ENCODE measurements at regions not wholly inside any gene's neighbourhood (a gene's known extent, or its start where the extent isn't known, plus 50 kb on each side); places are given as distances from the start of the nearest gene placed in this dataset.
"Not testable (repeated sequence)": the region's sequence is repeated elsewhere in the genome, so short reads cannot be mapped to it uniquely, and the experiment has no call there.

GRCh38 chr12:75756111-75756510, 244.7 kb upstream of the KRR1 start:
- no peak for DNase-seq

DNA sequence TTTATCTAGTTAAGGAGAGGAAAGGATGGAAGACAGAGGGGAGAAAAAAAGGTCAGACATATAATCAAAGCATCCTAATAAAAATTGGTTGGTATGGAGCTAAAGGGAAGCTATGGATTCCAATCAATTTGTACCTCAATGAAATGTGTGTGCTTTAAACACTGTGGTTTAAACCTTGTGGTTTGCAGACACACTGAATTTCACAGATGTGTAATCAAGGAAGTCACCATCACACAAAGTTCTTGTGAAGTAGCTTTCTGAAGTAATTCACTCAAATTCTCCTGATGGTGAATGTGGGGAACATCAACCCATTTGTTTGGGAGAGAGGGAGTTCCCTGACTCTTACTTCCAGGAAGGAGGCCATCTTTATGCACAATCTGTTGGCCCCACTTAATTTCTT, 243.3 kb upstream of the KRR1 start:
- DNase-seq = no peak

DNA sequence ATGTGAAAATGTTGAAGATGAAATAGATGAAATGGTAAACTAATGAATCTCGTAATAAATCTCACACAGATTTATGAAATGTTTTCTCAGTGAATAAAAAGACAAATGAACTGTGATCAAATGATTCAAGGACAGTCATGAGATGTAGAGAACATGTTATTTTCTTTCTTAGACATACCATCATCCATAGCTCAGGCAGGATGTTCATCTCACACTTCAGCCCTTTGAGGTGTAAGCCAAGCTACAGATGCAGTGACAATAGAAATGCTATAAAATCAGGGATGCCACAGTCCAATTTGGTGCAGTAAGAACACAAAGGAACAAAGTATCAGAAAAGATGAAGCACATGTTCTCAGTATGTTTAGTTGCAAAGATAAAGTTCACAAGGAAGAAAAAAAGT, 242.7 kb upstream of the KRR1 start:
- DNase-seq = no peak

DNA sequence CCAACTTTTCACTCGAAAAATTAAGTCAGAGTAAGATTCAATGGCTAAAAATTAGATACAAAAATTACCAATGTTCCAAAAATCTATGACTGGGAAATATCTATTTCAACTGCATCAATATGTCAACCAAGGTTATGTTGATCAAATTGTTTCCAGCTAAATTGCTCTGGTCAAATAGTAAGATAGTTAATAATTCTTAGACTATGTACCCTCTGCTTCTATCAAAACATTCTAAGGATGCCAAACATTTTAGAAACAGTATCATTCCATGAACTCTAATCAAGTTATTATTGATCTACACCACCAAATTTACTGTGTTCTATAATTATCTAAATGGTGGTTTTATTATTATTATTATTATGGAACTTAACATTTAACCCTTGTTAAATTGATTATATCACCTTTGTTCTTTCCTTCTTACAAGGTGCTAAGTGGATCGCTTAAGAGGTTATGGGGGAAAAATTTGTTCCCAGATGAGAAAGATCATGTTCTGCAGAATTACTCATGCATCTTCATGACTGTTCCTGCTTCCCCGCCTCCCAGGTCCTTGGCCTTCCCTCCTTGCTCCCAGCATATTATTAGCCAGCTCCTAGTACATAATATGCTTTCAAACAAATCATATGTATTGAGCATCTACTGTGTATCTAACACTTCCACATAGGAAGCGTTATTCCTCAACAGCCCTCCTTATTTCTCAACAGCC, 240.5 kb upstream of the KRR1 start:
- DNase-seq = no peak

DNA sequence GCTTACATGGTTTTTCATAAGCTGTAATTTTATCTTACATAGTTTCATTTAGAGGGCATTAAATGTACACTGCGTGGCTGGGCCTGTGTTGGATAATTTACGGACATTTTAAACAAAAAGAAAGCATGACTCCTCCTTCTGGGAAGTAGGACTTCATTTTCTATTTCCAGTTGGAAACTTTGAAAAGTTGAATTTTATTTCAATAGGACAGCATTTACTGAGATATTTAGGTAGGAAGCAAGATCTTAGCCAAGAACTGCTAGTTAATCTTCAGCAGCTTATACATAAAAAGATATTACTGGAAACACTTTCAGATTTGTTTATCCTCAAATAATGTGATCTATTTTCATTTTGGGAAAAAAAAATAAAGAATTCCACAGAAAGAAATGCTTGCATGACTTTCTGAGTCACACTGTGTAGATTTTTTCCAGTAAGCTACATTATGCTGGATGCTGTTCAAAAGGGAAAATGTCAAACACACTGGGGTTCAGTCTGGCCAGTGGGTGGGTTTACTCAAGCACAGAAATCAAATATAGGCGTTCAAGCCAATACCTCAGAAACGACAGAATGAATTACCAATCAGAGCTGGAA, 239.4 kb upstream of the KRR1 start:
- no peak for DNase-seq

DNA sequence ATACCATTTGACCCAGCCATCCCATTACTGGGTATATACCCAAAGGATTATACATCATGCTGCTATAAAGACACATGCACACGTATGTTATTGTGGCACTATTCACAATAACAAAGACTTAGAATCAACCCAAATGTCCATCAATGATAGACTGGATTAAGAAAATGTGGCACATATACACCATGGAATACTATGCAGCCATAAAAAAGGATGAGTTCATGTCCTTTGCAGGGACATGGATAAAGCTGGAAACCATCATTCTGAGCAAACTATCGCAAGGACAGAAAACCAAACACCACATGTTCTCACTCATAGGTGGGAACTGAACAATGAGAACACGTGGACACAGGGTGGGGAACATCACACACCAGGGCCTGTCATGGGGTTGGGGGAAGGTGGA, 237.6 kb upstream of the KRR1 start:
- DNase-seq = not testable (repeated sequence)

DNA sequence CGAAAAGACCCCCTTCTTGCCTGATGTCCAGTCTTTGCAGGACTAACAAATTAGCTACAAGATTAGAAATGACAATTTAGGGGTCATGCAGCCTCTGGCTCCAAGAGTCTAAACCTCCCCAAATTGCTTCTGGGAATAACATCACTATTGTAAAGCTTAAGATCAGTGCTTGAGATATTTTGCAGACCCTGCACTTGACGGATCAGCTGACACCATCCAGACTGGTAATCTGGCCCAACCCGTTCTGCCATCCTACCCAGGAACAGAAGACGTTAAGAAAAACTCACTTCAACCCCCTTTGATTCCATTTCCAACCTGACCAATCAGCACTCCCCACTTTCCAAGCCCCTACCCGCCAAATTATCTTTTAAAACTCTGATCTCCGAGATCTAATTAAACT, 236.7 kb upstream of the KRR1 start:
- no peak for DNase-seq

DNA sequence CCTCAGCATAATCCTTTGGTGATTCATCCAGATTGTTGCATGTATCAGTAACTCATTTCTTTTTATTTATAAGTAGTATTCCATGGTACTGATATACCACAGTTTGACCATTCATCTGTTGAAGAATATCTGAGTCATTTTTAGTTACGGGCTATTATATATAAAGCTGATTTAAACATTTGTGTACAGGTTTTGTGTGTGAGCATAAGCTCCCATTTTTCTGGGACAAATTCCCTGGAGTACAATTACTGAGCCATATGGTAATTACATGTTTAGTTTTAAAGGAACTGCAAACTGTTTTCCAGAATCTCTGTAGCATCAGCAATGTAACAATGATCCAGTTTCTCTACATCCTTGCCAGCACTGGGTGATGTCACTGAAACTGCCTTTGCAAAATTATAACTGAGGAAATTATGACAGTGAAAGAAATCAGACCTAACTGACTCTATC, 236.2 kb upstream of the KRR1 start:
- DNase-seq = peak in 1 of 2 experiments; percentile 36

DNA sequence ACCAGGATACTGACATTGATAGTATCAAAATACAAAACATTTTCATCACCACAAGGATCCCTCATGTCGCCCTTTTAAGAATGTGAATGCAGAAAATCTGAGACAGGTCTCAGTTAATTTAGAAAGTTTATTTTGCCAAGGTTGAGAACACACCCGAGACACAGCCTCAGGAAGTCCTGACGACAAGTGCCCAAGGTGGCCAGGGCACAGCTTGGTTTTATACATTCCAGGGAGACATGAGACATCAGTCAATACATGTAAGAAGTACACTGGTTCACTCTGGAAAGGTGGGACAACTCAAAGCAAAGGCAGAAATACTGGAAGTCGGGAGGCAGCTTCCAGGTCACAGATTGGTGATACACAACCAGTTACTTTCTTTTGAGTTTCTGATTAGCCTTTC, 235.2 kb upstream of the KRR1 start:
- no peak for DNase-seq

- DNase-seq = no peak
Measured at GRCh38 chr12:75744607-75745256, 233.3 kb upstream of the KRR1 start.

GRCh38 chr12:75742961-75743360, 231.6 kb upstream of the KRR1 start:
- DNase-seq = no peak

- no peak for DNase-seq
Measured at GRCh38 chr12:75742048-75742447, 230.6 kb upstream of the KRR1 start.

GRCh38 chr12:75739912-75740311, 228.5 kb upstream of the KRR1 start:
- no peak for DNase-seq

DNA sequence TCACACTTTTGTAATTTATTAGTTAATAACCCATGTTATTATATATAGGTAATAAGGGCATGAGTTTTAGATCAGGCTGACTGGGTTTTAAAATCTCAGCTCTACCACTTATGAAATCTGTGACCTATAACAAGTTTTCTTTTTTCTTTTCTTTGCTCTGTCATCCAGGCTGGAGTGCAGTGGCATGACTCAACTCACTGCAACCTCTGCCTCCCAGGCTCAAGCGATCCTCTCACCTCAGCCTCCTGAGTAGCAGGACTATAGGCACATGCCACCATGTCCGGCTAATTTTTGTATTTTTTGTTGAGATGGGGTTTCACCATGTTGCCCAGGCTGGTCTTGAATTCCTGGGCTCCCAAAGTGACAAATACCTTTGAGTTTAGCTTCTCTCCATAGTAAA, 227.7 kb upstream of the KRR1 start:
- DNase-seq = not testable (repeated sequence)

GRCh38 chr12:75738486-75738885, 227.1 kb upstream of the KRR1 start:
- no peak for DNase-seq

DNA sequence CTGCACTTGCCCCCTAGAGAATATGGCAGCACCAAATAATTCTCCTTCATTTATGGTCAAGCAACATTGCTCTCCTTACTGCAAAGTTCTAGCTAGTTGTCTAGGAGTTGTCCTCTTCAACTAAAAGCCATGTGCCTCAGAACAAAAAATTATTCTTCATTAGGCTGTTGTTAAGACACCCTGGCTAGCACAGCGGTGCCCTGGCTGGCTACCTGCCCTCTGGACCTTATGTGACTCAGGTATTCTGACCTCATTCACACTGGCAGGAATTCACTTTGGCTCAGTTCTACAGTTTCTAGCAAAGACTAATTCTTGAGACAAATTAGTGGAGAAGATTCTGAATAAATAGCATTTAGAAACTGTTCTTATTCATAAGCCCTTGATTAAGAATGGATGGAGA, 224.4 kb upstream of the KRR1 start:
- no peak for DNase-seq

DNA sequence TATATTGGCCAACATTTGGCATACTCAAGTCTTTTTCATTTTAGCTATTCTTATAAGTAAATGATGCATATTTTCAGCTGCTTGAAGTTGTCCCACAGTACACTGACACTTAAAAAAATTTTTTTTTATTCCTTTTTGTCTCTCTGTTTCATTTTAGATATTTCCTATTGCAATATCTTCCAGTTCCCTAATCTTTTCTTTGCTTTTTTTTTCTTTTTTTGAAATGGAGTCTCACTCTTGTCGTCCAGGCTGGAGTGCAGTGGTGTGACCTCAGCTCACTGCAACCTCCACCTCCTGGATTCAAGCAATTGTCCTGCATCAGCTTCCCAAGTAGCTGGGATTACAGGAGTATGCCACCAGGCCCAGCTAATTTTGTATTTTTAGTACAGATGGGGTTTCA, 217.4 kb upstream of the KRR1 start:
- no peak for DNase-seq

- no peak for DNase-seq
Measured at GRCh38 chr12:75727577-75727976, 216.2 kb upstream of the KRR1 start.

- DNase-seq = peak; percentile 64 to 81
Measured at GRCh38 chr12:75725521-75726111, 214.2 kb upstream of the KRR1 start.

DNA sequence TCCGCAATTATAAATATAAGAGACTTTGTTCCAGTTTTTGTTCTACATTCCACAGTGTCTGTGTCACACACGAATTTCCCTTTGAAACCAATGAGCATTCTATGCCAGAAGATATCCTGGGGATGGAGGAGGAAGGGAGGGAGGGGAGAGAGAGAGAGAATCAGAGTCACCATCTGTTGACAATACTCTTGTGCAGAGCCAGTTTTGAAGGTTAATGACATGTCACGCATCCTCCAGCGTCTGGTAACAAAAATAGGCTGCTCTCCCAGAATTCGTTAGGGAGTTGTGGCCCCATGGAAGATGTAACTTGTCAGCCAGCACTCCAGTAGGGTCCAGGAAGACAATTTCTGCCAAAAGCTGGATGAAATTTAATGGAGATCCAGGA, 213.5 kb upstream of the KRR1 start:
- peak; percentile 84 to 94 for DNase-seq

DNA sequence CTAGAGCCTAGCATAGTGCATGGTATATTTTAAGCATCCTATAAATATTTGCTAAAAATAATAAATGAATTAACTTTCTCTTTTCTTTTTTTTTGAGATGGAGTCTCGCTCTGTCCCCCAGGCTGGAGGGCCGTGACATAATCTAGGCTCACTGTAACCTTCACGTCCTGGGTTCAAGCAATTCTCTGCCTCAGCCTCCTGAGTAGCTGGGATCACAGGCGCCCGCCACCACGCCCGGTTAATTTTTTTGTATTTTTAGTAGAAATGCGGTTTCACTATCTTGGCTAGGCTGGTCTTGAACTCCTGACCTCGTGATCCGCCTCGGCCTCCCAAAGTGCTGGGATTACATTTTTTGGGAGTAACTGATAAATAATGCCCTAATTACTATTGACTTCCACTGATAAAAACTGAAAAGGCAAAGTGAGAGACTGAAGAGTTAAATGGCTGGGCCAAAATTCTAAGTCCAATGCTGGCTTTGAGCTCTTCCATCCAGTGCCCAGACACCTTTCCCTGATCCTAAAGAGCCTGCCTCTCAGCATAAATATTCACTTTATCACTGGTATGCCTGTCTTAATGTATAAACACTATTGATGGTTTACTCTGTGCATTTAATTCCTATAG, 213.0 kb upstream of the KRR1 start:
- DNase-seq = no peak

DNA sequence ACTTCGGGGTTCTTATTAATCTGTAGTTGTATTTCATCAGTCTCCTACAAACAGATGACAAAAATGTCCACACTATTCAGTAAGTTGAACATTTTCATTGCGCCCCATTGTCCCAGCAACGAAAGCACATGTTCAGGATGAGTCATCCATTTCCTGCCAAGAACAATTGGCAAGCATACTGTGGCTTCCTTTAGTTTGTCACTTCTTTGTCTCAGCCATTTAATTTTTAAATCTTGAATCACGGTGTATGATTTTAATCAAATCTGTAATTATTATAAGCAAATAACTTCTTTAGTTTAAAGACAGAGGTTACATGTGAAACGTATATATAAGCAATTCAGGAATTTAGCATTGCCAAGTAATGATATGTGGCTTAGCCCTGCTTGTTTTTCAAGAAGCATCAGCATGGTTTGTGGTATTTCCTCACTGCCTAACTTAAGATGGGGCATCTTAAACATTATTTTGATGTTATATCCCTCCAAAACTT, 211.3 kb upstream of the KRR1 start:
- no peak for DNase-seq

DNA sequence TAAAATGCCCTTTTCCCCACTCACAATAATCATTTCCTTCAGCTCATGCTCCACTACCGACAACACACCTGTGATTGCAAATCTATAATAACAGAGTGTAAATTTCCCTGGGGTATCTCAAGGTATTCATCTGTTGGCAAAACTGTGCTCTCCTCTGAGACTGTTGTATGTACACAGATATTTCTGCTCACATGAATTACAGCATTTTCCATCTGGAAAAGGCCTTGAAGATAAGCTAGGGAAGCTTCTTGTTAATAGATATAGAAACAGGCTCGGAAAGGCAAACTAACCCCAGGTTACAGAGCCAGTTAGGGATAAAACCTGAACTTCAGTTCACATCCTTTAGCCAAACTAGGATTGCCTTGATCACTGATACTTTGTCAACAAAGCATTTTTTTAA, 210.4 kb upstream of the KRR1 start:
- no peak for DNase-seq

Data from NCI-H524 (cell line).